OCI-M1 (cell line): ENCODE measurements at regions not wholly inside any gene's neighbourhood (a gene's known extent, or its start where the extent isn't known, plus 50 kb on each side); places are given as distances from the start of the nearest gene placed in this dataset.
"Not testable (repeated sequence)": the region's sequence is repeated elsewhere in the genome, so short reads cannot be mapped to it uniquely, and the experiment has no call there.

ENCODE experiments used
- DNase-seq: peaks from one replicate; lab custom pipeline; 2025; lab: John Stamatoyannopoulos, UW

- no peak for DNase-seq
These were observed 250.3 kb downstream of the TTC32 start for GRCh38 chr2:19651466-19651865.

DNA sequence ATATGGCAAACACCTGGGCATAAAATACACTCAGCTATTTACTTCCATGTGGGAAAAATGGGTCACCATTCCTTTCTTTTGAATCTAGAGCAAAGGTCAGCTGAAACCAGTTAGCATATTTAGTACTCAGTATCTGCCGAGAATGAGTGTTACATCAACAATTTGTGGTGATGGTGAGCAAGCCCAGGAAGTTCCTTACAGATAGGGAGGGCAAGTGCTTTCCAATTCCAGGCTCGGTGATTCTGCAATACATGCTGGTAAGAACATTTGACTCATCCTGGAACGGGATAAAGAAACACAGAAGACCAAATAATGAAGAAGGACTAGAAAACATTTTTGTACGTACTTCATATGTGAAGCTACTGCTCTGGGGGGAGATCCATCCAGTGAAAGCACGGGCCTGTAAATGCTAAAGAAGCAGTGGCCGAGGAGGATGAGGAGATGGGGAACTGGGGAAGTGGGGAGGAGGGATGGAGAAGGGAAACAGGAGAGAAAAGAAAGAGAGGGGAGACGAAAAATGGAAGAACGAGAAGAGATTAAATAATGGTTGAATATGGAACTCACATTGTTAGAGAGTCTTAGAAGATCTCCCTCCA, 251.9 kb downstream of the TTC32 start:
- DNase-seq, result no peak

DNA sequence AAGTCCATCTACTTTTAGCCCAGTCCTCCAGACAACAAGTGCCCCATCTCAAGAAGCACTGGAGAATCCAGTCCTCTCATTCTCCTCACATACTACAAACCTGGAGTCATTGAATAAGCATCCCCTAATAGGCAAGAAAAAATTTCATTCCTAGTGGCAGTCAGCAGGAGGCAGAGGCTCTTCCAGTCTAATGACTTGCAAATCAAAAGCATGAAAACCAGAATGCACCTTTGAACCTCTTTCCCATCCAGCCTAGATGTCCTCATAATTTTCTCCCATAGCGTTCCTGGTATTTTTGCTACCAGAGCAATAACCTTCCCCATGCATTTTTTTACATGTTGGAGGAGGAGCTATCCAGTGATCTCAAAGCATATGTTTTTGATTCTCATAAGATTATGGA, 252.6 kb downstream of the TTC32 start:
- no peak for DNase-seq

GRCh38 chr2:19648583-19648982, 253.2 kb downstream of the TTC32 start:
- DNase-seq, result no peak

DNA sequence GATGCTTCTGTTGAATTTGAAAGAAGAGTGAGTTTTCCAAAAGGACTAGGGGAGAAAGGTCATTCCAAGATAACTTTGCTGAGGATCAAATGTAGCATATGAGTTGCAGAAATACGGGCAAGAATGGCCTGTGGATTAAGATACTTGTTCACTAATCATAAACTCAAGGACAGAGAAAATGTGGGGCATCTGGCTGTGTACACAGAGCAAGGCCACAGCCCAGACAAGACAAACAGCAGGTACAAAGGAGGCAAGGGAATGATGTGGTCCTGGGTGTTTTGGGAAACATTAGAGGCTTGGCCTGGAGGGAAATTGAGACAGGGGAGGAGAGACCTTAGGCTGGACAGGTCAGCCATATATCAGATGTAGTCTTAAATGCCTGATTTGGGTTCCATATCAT, 254.8 kb downstream of the TTC32 start:
- DNase-seq, result no peak

DNA sequence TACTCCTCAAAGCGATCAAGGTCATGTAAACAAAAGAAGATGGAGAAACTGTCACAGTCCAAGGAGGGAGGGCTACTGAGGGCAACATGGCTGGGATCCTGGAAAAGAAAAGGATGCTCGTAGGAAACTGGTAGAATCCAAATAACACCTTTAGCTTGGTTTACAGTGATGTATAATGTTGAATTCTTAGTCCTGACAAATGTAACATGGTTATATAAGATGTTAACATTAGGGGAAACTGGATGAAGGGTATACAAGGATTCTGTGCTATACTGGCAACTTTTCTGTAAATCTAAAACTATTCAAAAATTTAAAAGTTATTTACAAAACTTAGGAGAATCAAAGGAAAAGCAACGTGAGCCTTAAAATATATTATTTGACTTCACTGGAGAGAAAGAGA, 257.0 kb downstream of the TTC32 start:
- DNase-seq, result no peak

GRCh38 chr2:19643117-19643518, 258.7 kb downstream of the TTC32 start:
- peak; percentile 37 for DNase-seq

DNA sequence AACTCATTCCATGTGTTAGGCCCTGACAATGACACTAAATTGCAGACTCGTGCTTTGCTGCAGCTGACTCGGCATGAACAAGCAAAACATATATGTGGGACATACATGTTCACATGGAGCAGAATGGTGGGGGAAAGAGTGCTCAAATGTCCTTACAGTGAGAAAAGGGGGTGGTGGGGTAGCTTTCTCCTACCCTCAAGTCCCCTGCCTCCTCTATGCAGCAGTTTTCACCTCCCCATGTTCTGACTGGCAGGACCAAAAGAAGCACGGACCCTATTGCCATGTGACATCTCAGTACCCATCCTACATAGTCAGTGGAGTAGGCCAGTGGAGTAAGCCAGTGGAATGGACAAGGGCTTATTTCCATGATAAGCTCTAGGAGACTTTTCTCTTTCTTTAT, 259.3 kb downstream of the TTC32 start:
- no peak for DNase-seq

GRCh38 chr2:19635951-19636510, 265.8 kb downstream of the TTC32 start:
- DNase-seq, result no peak

DNA sequence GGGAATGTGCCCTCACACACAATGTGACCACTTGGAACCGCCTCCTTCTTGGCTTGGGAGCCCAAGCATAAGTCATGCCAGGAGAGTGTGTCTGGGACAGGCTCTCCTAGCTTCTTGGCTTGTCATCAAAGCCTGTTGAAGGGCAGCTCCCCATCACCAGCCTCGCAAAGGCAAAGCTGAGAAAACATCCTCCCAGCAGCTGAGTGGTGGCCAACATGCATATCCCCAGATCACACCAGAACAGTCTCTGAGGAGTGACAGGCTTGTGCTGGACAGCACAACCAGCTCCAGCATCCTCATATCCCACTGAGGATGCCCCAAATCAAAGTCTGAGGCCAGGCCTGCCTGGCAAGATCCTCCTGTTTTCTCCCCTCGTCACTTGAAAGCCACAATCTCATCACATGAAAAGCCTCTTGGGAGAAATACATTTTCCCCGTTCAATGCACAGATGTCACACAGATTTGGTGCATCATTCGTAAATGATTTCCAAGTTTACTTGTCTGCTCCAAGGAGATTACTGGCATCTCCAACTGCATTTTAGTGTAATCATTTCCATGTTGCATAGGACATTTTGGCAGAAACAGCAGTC, 269.3 kb downstream of the TTC32 start:
- no peak for DNase-seq

GRCh38 chr2:19631871-19632270, 269.9 kb downstream of the TTC32 start:
- DNase-seq, result no peak

DNA sequence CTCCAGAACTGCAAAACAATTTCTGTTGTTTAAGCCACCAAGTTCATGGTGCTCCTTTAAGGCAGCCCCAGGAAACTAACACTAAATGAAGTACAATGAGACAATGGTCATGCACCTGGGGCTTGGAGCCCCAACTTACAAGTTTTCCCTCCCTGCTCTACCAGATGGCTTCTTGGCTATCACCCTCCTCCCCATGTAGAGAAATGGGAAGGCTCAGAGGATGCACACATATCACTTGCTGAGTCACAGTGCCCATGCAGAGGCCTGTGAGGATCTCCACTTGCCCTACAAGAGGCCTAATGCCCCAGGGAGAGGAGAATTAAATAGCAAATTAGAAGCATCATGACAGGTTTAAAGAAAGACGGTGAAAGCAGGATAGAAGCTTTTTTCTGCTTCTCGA, 270.9 kb downstream of the TTC32 start:
- DNase-seq, result no peak

GRCh38 chr2:19627359-19627758, 268.9 kb upstream of the OSR1 start:
- no peak for DNase-seq

DNA sequence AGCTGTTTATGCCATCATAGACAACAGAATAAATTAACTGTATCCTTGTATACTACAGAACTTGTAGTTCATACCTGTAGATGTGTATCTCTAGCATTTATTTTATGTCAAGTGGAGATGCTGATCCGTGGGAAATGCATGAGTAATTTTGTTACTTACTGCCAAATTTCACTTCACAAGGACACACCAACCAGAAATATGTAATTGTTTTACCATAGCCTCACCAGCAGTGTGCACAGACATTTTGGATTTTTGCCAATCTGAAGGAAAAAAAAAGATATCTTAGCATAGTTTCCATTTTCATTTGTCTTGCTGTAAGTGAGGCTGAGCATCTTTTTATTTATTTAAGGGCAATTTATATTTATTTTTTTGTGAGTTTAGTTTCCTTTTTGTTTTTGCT, 265.1 kb upstream of the OSR1 start:
- no peak for DNase-seq

DNA sequence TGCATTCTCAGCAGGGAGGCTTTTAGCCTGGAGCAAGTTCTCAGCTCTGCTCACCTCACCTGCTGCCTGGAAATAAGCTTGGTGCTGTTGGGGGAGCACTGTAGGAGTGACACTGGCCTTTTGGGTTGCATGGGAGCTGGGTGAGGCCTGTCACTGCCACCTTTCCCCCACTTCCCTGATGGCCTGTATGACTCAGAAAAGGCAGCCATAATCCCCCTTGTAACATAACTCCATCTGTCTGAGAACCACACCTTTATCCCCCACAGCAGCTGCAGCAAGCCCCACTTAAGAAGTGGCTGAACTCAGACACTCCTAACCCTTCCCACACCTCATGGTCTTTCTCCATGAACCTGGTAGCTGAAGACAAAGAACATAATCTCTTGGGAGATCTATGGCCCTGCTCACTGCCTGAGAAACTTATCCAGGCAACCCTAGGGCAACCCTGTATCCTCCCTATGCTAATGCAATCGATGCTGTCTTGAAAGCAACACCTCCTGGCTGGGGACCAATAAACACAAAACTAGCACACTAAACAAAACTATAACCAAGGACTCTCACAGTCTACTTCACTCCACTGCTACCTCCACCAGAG, 258.9 kb upstream of the OSR1 start:
- no peak for DNase-seq

DNA sequence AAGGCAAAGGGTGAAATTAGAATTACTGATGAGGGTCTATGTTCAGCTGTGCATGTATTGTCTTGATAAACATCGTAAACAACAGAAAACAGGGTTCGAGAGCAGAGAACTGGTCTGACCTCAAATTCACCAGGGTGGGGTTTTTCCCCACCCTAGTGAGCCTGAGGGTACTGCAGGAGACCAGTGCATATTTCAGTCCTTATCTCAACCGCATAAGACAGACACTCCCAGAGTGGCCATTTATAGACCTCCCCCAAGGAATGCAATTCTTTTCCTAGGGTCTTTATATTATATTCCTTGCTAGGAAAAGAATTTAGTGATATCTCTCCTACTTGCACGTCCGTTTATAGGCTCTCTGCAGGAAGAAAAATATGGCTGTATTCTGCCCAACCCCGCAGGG, 257.0 kb upstream of the OSR1 start:
- not testable (repeated sequence) for DNase-seq

DNA sequence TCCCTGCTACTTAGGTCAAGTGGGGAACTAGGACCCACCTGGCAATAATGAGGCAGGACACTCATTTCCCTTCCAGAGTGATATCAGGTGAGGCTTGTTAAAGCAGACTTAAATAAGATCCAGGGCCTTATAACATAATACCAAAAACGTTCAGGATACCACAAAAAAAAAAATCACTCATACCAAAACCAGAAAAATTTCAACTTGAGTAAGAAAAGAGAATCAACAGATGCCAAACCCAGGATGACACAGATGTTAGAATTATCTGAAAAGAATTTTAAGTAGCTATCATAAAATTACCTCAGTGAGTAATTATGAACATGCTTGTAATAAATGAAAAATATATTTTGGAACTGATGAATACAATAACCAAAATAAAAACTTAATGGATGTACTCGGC, 255.6 kb upstream of the OSR1 start:
- no peak for DNase-seq

DNA sequence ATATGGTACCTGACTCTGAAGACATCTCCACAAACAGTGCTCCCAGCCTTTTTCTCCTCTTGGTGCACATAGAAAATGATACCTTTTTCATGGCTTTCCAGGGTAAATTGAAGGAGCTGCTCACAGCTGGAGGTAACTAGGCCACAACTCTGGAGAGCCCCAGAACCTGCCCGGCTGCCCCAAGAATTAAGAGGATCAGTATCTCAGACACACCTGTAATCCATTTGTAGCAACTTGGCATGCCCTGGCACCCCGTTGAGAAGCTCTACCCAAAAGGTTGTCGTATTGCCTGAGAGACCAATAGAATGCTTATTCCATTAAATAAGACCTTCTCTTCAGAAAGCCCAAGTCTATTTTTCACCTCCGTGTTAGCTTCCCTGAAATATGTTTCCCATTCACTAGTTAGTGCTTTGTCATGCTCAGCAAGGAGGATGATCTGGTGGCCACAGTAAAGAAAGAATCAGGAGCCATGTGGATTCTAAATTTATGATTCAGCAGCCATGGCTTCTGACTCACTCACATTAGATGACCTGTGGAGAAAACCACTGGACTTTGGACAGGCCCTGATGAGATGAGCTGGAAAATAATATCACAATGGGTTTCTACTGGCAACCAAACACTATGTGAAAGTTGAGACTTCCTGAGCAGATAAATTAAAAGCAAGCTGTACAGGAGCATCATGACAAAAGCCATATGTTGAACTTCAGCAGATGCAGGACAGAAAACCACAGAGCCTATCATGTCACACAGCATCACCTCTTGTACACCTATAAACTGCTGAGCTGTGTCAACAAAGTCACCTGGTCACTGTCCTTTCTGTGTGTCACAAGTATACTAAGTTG, 253.3 kb upstream of the OSR1 start:
- DNase-seq, result no peak

DNA sequence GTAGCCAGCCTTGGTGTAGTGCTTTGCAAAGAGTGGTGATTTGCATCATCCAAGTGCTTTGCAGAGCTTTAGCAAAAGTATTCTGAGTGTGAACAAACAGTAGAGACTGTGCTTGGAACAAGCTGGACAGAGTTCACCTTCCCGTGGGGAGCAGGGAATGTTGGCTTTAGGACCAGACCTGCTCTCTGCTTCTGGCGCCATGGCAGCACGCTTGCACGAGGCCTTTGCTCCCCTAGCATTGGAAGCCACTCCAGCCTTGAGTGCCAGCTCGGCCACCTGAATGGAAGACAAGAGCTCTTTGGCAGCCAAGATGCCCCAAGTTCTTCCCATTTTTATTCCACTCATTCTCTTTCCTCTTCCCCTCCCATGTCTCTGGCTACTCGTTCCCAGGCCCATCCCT, 250.8 kb upstream of the OSR1 start:
- no peak for DNase-seq

DNA sequence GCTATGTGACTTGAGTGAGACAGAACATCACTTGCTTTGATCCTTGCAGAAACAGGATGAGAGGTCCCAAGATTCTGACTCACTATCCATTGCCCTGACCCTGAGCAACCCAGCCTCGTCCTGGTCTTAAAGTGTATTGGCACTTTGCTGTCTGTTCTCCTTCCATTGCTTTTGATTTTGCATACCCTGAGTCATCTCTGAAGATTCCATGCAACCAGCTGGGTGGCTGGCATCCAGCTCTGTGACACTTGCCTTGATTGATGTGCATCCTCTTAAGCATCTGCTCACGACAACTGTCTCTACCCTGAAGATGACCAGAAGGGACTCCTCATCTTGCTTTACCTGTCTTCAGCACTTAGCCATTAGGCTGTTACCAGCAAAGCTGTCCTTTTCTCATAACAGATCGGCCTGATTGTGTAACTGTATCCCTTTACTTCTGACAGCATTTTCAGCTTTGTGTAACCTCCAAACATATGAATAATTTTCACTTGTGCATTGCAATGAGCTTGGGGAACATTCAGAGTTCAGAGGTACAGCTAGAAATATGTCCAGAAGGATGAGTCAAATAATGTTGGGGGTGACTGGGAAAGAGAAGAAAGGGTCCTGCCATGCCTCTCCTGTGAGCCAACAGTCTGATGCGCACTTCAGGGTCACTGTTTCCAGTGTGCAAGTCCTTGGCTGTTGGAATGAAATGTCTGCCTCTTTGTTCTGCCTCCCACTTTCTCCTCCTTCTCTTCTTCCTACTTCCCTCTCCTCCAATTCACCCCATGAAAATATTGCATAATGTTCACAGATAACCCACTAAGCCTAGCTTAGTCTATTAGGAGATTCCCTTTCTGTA, 249.7 kb upstream of the OSR1 start:
- no peak for DNase-seq

DNA sequence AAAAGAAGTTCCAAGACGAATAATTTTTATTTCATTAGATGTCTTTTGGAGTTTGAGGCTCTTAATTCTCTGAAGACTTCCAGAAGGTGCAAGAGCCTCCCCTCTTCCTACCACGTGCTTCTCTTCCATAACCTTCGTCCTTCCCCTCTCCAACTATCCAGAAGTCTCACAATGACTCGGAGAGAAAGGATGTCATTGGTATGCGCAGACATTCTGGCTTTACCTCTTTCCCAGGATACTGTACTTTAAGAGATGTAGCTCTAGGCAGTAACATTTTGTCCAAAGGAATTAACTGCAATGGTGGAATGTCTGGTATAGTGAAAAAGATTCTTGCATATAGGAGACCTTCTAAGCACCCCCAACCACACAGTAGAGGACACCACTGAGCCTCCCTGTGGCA, 249.0 kb upstream of the OSR1 start:
- DNase-seq, result no peak

DNA sequence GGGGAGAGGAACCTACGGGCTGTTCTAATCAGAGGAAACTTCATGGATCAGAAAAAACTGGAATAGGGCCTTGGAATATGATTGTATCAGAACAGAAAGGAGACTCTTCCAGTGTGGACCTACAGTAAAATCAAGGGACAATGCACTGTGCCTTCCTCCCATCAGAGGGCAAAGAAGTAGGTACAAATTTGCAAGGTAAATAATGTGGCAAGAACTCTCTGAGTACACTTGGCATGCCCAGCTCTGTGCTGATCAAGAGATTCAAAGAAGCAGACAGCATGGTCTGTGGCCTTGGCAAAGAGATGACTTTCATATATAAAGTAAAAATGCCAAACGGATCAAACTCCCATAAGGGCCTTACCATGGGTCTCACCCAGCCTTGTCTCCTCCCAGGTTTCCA, 242.6 kb upstream of the OSR1 start:
- no peak for DNase-seq
